Heart left ventricle (tissue), 13 donors: ENCODE measurements at regions not wholly inside any gene's neighbourhood (a gene's known extent, or its start where the extent isn't known, plus 50 kb on each side); places are given as distances from the start of the nearest gene placed in this dataset.

Experiments
- POLR2A ChIP-seq, 2 donors: fragments of 450-650 bp; IDR thresholded peaks; one replicate each; pipeline ENCODE4 v1.6.1; 2017; ENCODE audit warnings: antibody characterized with exemption in 2 of 2, mild to moderate bottlenecking in 2 of 2, moderate library complexity in 2 of 2
- TF ChIP-seq, protein P1 (sequence below), 12 donors: fragments of 200-600 bp; sonication (generic) in 4 of 12; IDR thresholded peaks; one replicate each; pipeline versions ENCODE4 v1.5.0 to v1.8.0; 2018 to 2022; ENCODE audit warnings: antibody characterized with exemption in 12 of 12, mild to moderate bottlenecking in 5 of 12
- donor health status: ischemic (EF 13 %, LVEDD 7.1; RV severe dilation, severe dysfunction).
- donor health status: DM: no; HTN: yes; CAD: no.
- donor health status: DM: no; HTN: no; CAD: no.
- donor health status: ischemic (EF 25% LVEDD 6.9; RV normal size, moderate dysfunction).
- donor health status: ischemic (EF 25% LVEDD 5.7; RV mildly dilated, moderate dysfunction).
- donor health status: ischemic (EF 35%, LVEDD 5.7; RV mildly dilated, moderate dysfunction).
- donor health status: nonischemic (EF 11% LVEDD 7.7; RV severe dilation, severe dysfunction).
- donor health status: DM: yes; HTN: yes; CAD: no.
- donor health status: PGD.
- donor health status: ischemic (EF 29% LVEDD 5.4; RV normal size, mild dysfunction).
- donor health status: nonischemic (EF 23%, LVEDD 6.1; RV moderate dilation, normal function).

DNA sequence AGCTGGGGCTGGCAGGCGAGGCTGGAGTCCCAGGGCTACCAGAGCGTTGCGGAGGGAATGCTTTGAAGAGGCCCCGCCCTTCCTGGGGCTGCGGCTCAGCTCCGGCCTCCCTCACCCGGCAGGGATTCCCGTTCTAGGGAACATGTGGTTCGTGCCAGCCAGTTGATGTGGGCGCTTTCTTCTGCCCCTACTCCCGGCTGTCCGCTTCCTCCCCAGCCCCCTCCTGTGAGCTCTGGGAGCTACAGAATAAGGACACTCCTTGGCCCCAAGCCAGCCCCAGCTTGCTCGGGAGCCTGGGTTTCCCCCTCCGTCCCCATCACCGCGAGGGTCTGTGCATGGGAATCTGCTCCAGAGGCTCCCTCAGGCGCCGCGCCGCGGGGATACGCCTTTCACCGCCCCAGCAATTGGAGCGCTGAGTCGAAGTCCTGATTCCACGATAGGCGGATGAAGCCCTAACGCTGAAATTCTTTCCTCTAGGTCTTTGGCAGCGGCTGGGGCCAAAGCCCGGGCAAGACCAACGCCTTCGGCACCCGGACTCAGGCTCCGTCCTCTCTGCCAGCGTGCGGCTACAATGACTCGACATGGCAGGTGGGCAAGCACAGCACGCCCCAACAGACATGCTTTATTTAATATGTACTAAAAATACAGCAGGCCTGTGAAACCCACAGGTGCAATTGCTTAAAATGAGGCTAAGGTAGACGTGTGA is 69.5 kb downstream of the KLF15 start:
- TF ChIP-seq, protein P1, sequence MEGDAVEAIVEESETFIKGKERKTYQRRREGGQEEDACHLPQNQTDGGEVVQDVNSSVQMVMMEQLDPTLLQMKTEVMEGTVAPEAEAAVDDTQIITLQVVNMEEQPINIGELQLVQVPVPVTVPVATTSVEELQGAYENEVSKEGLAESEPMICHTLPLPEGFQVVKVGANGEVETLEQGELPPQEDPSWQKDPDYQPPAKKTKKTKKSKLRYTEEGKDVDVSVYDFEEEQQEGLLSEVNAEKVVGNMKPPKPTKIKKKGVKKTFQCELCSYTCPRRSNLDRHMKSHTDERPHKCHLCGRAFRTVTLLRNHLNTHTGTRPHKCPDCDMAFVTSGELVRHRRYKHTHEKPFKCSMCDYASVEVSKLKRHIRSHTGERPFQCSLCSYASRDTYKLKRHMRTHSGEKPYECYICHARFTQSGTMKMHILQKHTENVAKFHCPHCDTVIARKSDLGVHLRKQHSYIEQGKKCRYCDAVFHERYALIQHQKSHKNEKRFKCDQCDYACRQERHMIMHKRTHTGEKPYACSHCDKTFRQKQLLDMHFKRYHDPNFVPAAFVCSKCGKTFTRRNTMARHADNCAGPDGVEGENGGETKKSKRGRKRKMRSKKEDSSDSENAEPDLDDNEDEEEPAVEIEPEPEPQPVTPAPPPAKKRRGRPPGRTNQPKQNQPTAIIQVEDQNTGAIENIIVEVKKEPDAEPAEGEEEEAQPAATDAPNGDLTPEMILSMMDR (IDR thresholded peaks at IDR 0.05): no peak
- TF ChIP-seq POLR2A (IDR thresholded peaks at IDR 0.05): peak in 1 of 2 donors; percentile 38
